ENCODE measurements at regions not wholly inside any gene's neighbourhood (a gene's known extent, or its start where the extent isn't known, plus 50 kb on each side); places are given as distances from the start of the nearest gene placed in this dataset.

DNA sequence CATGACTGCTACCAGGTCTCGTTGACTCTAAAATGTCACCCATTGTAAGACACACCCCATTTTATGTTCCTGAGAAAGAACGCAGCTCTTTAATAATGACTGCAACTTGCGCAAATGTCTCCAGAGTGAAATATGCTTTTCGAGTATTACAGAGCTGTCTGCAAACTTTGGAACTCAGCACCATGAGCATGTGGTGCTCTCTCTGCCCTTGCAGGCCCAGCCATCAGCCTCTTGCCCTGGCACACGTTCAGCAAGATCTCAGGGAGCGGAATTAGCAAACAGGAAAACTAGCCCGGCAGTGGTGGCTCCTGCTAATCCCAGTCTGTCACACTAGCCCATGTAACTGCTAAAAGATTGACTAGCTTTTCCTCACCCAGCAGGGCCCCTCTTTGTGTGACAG, 114.5 kb upstream of the SLC1A3 start (continued):
- no peak for TF ChIP-seq POLR2A (IDR thresholded peaks at IDR 0.05; ENCODE audit: low read depth, low read length)
- TF ChIP-seq, protein P1, sequence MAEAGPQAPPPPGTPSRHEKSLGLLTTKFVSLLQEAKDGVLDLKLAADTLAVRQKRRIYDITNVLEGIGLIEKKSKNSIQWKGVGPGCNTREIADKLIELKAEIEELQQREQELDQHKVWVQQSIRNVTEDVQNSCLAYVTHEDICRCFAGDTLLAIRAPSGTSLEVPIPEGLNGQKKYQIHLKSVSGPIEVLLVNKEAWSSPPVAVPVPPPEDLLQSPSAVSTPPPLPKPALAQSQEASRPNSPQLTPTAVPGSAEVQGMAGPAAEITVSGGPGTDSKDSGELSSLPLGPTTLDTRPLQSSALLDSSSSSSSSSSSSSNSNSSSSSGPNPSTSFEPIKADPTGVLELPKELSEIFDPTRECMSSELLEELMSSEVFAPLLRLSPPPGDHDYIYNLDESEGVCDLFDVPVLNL (IDR thresholded peaks at IDR 0.05; ENCODE audit: low read depth, low read length), result no peak

DNA sequence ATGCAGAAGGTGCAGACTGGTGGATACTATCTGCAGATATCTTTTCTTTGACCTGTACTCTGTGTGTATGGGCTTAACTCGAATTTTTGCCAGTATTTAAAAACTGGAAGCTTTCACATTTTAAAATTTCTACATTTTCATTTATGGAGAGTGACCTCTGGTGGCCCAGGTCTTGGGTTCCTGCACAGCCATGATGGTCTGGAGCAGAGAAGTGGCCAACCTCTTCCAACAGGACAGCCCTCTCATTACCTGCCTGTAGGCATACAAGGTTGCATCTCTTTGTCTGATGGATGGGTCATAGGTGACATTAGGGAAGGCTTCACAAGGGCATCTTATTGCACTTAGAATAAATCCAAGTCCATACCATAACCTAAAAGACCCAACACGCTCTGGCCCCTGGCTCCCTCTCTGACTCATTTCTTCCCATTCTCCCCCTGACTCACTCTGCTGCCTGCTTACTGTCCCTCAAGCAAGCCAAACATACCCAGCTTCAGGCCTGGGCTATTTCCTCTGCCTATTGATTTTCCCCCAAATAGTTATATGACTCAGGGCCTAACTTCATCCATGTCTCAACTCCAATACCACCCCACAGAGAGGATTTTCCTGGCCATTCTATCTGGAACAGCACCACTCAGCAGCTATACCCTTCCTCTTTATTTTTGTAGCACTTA, 113.3 kb upstream of the SLC1A3 start:
- H4K20me1 ChIP-seq (ENCODE audit: control insufficient read depth, insufficient read depth), result no peaks in the 10 kb centered on the region
- FAIRE-seq (no peak), DNase-seq (ENCODE audit: low read depth, low spot score) (no peak), ATAC-seq (no peak)
- no peak overlapping the region for H3K4me2 ChIP-seq (ENCODE audit: control insufficient read depth, insufficient read depth)
- ChIA-PET SMC1A (ENCODE audit: uncharacterized antibody, unreplicated experiment) (interaction anchor here (0.9 to 1.2 kb wide), 2 partner anchors 14 to 78 kb away, joined by 3 read pairs; no protein-coding TSS in a partner anchor), CTCF (interaction anchor here (1.5 to 3.1 kb wide), 2 partner anchors 13 to 25 kb away, joined by 3 to 13 read pairs; no protein-coding TSS in a partner anchor), POLR2A (no interaction called here), RAD21 (ENCODE audit: unreplicated experiment) (no interaction called here)
- WGBS (ENCODE audit: insufficient coverage, insufficient replicate concordance, low lambda C conversion rate, missing lambda C conversion rate), result 0% methylated on average over 2 of the region's 2 CpGs
- H3K79me2 ChIP-seq (ENCODE audit: control insufficient read depth, insufficient read depth, low read length), result no peaks in the 10 kb centered on the region
- in situ Hi-C loops (cut with MboI) (no loop called here), intact Hi-C loops (cut with micrococcal nuclease; ENCODE audit: unreplicated experiment) (no loop called here)
- no peak overlapping the region for H3K27ac ChIP-seq (ENCODE audit: control insufficient read depth, insufficient read depth)
- no peak overlapping the region for H3K9ac ChIP-seq (ENCODE audit: control insufficient read depth, insufficient read depth, low read length)
- no peaks in the 10 kb centered on the region for H3K36me3 ChIP-seq (ENCODE audit: control insufficient read depth in 2 of 2, insufficient read depth in 2 of 2, low read length in 1 of 2)
- no TSS peak for BruUV-seq (replicated peaks)
- H3K9me3 ChIP-seq (replicated peaks; ENCODE audit: control insufficient read depth, insufficient read depth, low read length), result no peaks in the 10 kb centered on the region
- H2AFZ ChIP-seq (ENCODE audit: control insufficient read depth, low read depth, low read length), result no peak overlapping the region
- no peak overlapping the region for H3K4me3 ChIP-seq
- H3K4me1 ChIP-seq (ENCODE audit: control insufficient read depth, insufficient read depth, low read length), result no peaks in the 10 kb centered on the region
- H3K27me3 ChIP-seq (replicated peaks in 1 of 2; ENCODE audit: control insufficient read depth in 2 of 2, insufficient read depth in 2 of 2, low read length in 1 of 2), result peaks cover 0 to 3% of the 10 kb centered on the region in 2 experiments; a peak in 2 of 4 replicates
- TF ChIP-seq MXI1 (IDR thresholded peaks at IDR 0.05; ENCODE audit: low read depth, low read length) (no peak), EZH2 (IDR thresholded peaks at IDR 0.05; ENCODE audit: borderline replicate concordance, control insufficient read depth, low read depth, low read length) (no peak), PAX8 (IDR thresholded peaks at IDR 0.05) (no peak), BCL11A (IDR thresholded peaks at IDR 0.05; ENCODE audit: low read depth, low read length) (no peak), SUZ12 (IDR thresholded peaks at IDR 0.05; ENCODE audit: unreplicated experiment) (no peak), ESRRA (IDR thresholded peaks at IDR 0.05; ENCODE audit: low read length) (no peak)
- TF ChIP-seq, protein P2, sequence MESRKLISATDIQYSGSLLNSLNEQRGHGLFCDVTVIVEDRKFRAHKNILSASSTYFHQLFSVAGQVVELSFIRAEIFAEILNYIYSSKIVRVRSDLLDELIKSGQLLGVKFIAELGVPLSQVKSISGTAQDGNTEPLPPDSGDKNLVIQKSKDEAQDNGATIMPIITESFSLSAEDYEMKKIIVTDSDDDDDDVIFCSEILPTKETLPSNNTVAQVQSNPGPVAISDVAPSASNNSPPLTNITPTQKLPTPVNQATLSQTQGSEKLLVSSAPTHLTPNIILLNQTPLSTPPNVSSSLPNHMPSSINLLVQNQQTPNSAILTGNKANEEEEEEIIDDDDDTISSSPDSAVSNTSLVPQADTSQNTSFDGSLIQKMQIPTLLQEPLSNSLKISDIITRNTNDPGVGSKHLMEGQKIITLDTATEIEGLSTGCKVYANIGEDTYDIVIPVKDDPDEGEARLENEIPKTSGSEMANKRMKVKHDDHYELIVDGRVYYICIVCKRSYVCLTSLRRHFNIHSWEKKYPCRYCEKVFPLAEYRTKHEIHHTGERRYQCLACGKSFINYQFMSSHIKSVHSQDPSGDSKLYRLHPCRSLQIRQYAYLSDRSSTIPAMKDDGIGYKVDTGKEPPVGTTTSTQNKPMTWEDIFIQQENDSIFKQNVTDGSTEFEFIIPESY (IDR thresholded peaks at IDR 0.05), result no peak
- TF ChIP-seq, protein P3, sequence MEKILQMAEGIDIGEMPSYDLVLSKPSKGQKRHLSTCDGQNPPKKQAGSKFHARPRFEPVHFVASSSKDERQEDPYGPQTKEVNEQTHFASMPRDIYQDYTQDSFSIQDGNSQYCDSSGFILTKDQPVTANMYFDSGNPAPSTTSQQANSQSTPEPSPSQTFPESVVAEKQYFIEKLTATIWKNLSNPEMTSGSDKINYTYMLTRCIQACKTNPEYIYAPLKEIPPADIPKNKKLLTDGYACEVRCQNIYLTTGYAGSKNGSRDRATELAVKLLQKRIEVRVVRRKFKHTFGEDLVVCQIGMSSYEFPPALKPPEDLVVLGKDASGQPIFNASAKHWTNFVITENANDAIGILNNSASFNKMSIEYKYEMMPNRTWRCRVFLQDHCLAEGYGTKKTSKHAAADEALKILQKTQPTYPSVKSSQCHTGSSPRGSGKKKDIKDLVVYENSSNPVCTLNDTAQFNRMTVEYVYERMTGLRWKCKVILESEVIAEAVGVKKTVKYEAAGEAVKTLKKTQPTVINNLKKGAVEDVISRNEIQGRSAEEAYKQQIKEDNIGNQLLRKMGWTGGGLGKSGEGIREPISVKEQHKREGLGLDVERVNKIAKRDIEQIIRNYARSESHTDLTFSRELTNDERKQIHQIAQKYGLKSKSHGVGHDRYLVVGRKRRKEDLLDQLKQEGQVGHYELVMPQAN (conservative IDR thresholded peaks at IDR 0.05), result no peak
- TF ChIP-seq, protein P4, sequence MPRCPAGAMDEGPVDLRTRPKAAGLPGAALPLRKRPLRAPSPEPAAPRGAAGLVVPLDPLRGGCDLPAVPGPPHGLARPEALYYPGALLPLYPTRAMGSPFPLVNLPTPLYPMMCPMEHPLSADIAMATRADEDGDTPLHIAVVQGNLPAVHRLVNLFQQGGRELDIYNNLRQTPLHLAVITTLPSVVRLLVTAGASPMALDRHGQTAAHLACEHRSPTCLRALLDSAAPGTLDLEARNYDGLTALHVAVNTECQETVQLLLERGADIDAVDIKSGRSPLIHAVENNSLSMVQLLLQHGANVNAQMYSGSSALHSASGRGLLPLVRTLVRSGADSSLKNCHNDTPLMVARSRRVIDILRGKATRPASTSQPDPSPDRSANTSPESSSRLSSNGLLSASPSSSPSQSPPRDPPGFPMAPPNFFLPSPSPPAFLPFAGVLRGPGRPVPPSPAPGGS (IDR thresholded peaks at IDR 0.05; ENCODE audit: borderline replicate concordance, insufficient read depth, low read depth, low read length, poor library complexity, severe bottlenecking), result no peak
- TF ChIP-seq, protein P5, sequence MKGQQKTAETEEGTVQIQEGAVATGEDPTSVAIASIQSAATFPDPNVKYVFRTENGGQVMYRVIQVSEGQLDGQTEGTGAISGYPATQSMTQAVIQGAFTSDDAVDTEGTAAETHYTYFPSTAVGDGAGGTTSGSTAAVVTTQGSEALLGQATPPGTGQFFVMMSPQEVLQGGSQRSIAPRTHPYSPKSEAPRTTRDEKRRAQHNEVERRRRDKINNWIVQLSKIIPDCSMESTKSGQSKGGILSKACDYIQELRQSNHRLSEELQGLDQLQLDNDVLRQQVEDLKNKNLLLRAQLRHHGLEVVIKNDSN (IDR thresholded peaks at IDR 0.05; ENCODE audit: borderline replicate concordance, extremely low read length, insufficient read depth, low read depth, low read length), result no peak
- TF ChIP-seq, protein P6, sequence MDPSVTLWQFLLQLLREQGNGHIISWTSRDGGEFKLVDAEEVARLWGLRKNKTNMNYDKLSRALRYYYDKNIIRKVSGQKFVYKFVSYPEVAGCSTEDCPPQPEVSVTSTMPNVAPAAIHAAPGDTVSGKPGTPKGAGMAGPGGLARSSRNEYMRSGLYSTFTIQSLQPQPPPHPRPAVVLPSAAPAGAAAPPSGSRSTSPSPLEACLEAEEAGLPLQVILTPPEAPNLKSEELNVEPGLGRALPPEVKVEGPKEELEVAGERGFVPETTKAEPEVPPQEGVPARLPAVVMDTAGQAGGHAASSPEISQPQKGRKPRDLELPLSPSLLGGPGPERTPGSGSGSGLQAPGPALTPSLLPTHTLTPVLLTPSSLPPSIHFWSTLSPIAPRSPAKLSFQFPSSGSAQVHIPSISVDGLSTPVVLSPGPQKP (IDR thresholded peaks at IDR 0.05; ENCODE audit: low read depth, low read length), result no peak
